Activated CD8-positive, alpha-beta T cell treated with anti-CD3 and anti-CD28 coated beads, Interleukin-2, amount 10 ng/mL, durations not matched to agents 7 days and 5 days (primary cell): ENCODE measurements at regions not wholly inside any gene's neighbourhood (a gene's known extent, or its start where the extent isn't known, plus 50 kb on each side); places are given as distances from the start of the nearest gene placed in this dataset.
A peak's percentile ranks its signal among the peaks of the same experiment; 100 is the strongest.

Experiments used
- ATAC-seq: fragments of 150-1000 bp; cut with Tn5 transposase; one replicate; pipeline ENCODE4 v1.10.0; 2021; ENCODE audit warnings: moderate library complexity
- CTCF ChIA-PET: fragments of 350-600 bp; sonication (Branson Sonifier 250); formaldehyde crosslinking; loops from one replicate; lab custom pipeline; 2021; ENCODE audit warnings: antibody characterized with exemption; lab: Charles Lee
- POLR2A ChIA-PET: fragments of 350-600 bp; sonication (Branson Sonifier 250); formaldehyde crosslinking; loops from one replicate; lab custom pipeline; 2021; ENCODE audit warnings: antibody characterized with exemption; lab: Charles Lee
- DNase-seq: peaks from one replicate; pipeline ENCODE4 v3.0.0-alpha.2; 2020
- H3K27ac Mint-ChIP-seq: one replicate; pipeline ENCODE4 v1.8.0; 2021; ENCODE audit warnings: mild to moderate bottlenecking, mixed read lengths
- H3K27me3 Mint-ChIP-seq: one replicate; pipeline ENCODE4 v1.8.0; 2021; ENCODE audit warnings: low read depth, mixed read lengths
- H3K36me3 Mint-ChIP-seq: one replicate; pipeline ENCODE4 v1.8.0; 2021; ENCODE audit warnings: low read depth, mixed read lengths
- H3K4me1 Mint-ChIP-seq: one replicate; pipeline ENCODE4 v1.8.0; 2021; ENCODE audit warnings: low read depth, mixed read lengths
- H3K4me3 Mint-ChIP-seq: one replicate; pipeline ENCODE4 v1.8.0; 2021; ENCODE audit warnings: mild to moderate bottlenecking, mixed read lengths
- H3K9me3 Mint-ChIP-seq: one replicate; pipeline ENCODE4 v1.8.0; 2022; ENCODE audit warnings: mixed read lengths; ENCODE audit not compliant: insufficient read depth

DNA sequence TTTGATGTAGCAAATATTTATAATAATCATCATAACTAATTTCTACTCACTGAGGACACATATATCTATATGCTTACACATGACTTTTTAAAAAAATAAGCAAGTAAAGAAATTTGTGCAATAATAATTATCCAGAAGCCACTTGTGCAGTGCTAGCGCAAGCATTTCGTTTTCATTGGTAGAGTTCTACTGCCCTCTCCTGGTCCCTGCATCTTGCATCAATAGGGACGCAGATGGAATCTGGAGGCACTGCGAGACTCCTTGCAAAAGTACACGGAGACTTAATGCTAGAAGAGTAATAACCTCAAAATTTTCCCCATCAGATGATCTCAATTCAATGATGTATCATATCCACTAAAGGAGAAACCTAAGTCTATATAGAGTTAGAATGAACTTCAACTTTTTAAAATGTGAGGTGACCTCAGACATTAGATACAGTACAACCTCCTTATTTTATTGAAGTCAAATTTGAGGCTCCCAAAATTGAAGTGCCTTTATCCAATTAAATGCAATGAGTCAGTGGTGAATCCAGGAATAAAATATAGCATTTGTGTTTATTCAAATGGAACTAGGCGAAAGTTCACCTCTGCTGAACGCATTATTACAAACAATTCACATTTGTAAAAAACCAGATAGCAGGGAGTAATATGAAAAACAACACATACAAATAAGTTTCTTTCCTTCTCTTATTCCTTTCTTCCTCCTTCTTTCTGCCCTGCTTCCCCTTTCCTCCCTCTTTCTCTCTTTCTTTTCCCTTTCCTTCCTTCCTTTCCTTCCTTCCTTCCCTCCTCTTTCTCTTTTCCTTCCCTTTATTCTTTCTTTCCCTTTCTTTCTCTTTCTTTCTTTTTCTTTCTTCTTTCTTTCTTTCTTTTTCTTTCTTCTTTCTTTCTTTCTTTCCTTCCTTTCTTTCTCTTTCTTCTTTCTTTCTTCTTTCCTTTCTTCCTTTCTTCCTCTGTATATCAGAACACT lies 450.0 kb downstream of the ANKRD50 start:
- ATAC-seq (peak; percentile 69), DNase-seq (peak; percentile 66)
- no peaks in the 10 kb centered on the region for H3K27me3 Mint-ChIP-seq
- ChIA-PET POLR2A (no interaction called here), CTCF (no interaction called here)
- no peaks in the 10 kb centered on the region for H3K36me3 Mint-ChIP-seq
- H3K9me3 Mint-ChIP-seq = no peaks in the 10 kb centered on the region
- H3K4me1 Mint-ChIP-seq = no peaks in the 10 kb centered on the region
- no peak overlapping the region for H3K4me3 Mint-ChIP-seq
- no peak overlapping the region for H3K27ac Mint-ChIP-seq

DNA sequence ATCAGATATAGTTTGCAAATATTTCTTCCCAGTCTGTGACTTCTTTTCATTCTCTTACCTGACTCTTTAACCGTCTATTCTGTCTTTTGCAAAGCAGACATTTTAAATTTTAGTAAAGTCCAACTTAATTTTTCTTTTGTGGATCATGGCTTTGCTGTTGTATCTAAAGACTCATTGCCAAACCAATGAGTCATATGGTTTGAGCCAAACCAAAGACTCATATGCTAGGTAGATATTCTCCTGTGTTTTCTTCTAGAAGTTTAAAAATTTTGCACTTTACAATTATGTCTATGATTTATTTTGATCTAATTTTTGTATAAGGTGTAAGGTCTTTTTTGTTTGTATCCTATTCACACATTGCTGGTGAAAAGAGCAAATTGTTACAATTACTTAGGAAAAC lies 446.8 kb downstream of the ANKRD50 start:
- H3K27ac Mint-ChIP-seq = no peak overlapping the region
- CTCF ChIA-PET = no interaction called here
- H3K27me3 Mint-ChIP-seq = no peaks in the 10 kb centered on the region
- ATAC-seq = no peak
- POLR2A ChIA-PET = no interaction called here
- H3K36me3 Mint-ChIP-seq = no peaks in the 10 kb centered on the region
- H3K4me1 Mint-ChIP-seq = no peaks in the 10 kb centered on the region
- no peak overlapping the region for H3K4me3 Mint-ChIP-seq
- DNase-seq = no peak
- no peaks in the 10 kb centered on the region for H3K9me3 Mint-ChIP-seq

DNA sequence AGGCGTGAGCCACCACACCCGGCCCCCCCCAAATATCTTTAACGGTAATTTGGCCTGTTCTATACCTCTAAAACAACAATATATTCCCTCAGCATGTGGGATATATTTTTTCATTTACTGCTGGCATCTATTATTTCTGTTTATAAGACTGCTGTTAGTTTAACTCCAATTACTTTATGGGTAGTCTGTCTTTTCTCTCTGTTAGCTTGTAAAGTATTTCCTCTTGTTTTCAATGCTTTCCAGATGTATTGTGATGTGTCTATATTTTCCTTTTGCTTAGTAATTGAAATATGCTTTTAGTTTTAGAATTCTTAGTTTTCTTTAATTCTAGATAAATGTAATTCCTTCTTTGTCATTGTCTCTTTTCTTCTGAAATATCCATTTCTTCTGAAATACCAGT lies 445.8 kb downstream of the ANKRD50 start:
- H3K27me3 Mint-ChIP-seq = no peaks in the 10 kb centered on the region
- ChIA-PET POLR2A (no interaction called here), CTCF (no interaction called here)
- no peak overlapping the region for H3K4me3 Mint-ChIP-seq
- DNase-seq (no peak), ATAC-seq (no peak)
- H3K36me3 Mint-ChIP-seq = no peaks in the 10 kb centered on the region
- no peaks in the 10 kb centered on the region for H3K9me3 Mint-ChIP-seq
- no peaks in the 10 kb centered on the region for H3K4me1 Mint-ChIP-seq
- H3K27ac Mint-ChIP-seq = no peak overlapping the region

DNA sequence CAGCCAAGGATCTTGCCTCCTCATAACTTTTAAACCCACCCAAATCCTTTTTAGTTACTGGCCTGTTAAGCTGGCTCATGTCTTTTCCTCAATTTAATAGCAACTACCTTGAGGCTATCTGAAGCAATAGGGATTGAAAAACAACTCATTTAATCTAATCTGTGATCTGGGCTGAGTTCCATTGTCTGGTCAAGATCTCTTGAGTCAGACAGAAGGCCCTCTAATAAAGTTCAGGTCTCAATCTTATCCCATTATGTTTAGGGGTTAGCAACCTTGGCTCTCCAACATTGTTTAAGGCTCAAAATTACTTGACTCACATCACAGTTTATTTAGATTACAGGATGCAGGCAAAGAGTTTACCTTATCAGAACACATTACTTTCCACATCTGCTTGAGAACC lies 436.1 kb downstream of the ANKRD50 start:
- CTCF ChIA-PET = no interaction called here
- Mint-ChIP-seq H3K27me3 (peaks cover 2% of the 10 kb centered on the region), H3K4me1 (no peaks in the 10 kb centered on the region), H3K9me3 (no peaks in the 10 kb centered on the region), H3K27ac (no peak overlapping the region), H3K36me3 (no peaks in the 10 kb centered on the region), H3K4me3 (no peak overlapping the region)
- POLR2A ChIA-PET = no interaction called here
- no peak for DNase-seq
- no peak for ATAC-seq

DNA sequence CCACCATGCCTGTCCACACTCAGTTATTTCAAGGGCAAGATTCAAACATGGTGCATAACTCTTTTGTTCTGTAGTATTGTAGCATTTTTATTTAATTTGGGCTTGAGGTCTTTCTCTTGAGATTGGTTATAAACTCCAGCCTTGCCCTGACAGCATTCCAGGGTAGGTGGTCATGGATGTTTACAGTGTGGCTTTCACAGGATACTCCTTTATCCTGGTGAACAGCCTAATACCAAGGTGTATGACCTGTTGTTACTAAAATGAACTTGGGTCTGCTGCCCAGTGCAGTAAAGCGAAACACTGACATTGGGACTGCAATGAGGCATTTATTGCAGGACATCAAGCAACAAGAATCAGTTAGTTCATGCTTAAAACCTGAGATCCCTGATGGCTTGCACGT lies 434.8 kb downstream of the ANKRD50 start:
- DNase-seq (no peak), ATAC-seq (no peak)
- POLR2A ChIA-PET = no interaction called here
- Mint-ChIP-seq H3K9me3 (no peaks in the 10 kb centered on the region), H3K36me3 (no peaks in the 10 kb centered on the region), H3K4me1 (no peaks in the 10 kb centered on the region), H3K27ac (no peak overlapping the region), H3K4me3 (no peak overlapping the region), H3K27me3 (peaks cover 2% of the 10 kb centered on the region)
- CTCF ChIA-PET = no interaction called here

DNA sequence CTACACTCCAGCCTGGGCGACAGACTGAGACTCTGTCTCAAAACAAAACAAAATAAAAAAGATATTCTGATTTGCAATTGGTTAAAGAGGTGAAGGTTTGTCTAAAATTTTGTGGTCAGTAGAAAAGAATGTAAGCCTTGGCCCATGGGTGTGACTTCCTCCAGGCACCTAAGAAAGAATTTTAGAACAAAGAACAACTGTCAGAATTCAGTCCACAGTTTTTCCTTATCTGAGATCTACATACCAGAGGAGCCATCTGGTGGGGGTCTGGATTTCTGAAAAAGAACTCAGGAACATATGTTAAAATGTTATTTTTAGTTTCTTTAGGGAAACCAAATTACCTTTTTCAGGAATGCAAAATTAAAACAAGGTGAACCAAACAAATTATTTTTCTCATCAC lies 434.1 kb downstream of the ANKRD50 start:
- no peaks in the 10 kb centered on the region for H3K4me1 Mint-ChIP-seq
- H3K9me3 Mint-ChIP-seq = no peaks in the 10 kb centered on the region
- H3K27ac Mint-ChIP-seq = no peak overlapping the region
- H3K36me3 Mint-ChIP-seq = no peaks in the 10 kb centered on the region
- H3K4me3 Mint-ChIP-seq = no peak overlapping the region
- ATAC-seq = no peak
- no peak for DNase-seq
- H3K27me3 Mint-ChIP-seq = peaks cover 2% of the 10 kb centered on the region
- CTCF ChIA-PET = no interaction called here
- POLR2A ChIA-PET = no interaction called here

DNA sequence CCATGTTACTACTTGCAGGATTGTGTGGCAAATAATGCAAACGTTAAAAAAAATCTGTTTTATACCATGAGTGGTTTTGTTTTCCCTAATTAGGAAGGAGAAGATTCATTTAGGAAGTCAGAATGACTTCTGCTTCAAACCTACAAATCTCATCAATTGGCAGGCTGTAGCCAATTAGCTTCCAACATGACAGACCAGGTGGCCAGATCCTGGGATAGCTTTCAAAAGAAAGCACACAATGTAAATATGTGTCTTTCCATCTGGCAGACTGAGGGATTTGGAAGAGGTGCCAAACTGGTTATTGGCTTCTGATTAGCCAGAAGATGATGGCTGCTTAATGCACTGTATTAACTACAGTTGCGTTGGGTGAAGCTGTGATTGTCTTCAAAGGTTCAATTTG lies 432.8 kb downstream of the ANKRD50 start:
- Mint-ChIP-seq H3K27ac (no peak overlapping the region), H3K4me3 (no peak overlapping the region), H3K9me3 (no peaks in the 10 kb centered on the region), H3K4me1 (no peaks in the 10 kb centered on the region), H3K36me3 (no peaks in the 10 kb centered on the region), H3K27me3 (peaks cover 2% of the 10 kb centered on the region)
- POLR2A ChIA-PET = no interaction called here
- CTCF ChIA-PET = no interaction called here
- no peak for DNase-seq
- no peak for ATAC-seq

DNA sequence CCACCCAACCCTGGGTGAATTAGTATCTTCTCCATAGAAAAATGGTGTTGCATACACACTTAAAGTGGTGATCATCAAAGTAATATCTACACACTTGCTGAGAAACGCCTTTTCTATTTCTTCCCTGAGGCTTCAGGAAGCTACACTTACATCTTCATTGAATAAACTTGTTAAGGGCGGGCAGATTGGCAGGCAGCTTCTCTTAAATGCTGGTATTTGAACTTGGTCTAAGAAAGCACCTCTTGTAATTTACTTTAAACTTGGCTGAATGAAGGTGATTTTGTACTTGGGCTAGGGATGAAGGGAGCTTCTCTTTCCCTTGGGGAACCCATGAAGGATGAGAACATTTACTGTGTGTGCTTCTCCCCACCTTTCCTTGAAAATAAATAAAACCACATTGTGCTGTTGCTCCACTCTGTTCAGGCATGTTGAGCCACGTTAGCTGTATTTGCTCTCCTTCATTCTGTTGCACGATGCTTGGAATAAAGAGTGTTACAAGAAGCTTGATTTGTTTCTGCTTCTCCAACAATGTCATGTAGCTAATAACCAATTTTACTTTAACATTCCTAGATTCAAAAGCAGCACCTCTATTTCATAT lies 430.1 kb downstream of the ANKRD50 start:
- POLR2A ChIA-PET = no interaction called here
- CTCF ChIA-PET = no interaction called here

DNA sequence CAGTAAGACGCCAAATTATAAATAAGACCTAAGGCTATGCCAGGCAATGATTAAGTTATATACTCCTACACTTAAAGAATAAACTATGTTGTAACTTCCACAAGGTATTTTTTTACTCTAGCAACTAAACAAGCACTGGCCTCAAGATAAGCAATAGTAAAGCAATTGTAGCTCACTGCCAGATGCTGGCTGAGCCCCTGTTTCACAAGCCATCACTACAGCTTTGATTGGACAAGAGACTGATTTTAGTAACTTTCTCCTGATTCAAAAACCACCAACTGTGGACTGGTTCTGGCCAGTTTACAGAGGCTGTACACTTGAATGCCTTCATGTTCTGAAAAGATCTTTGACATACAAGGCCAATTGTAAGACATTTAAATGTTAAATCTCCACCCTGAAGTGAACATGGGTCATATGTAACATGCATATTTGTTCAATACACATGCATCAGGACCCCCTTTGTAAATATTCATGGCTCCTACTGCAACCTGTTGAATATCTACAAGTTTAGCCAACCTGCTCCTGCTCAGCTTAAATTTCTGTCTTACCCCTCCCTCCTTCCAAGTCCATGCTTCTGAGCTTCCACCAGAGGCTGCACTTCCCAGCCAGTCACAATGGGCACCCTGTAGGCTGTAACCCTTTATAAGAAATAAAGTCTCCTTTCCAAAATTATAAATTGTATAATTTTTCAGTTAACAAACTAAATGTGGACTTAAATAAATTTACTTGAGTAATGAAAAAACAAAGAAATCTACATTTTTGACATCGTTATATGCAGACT lies 423.6 kb downstream of the ANKRD50 start:
- H3K4me1 Mint-ChIP-seq = no peaks in the 10 kb centered on the region
- CTCF ChIA-PET = no interaction called here

More for the DNA sequence above, 430.1 kb downstream of the ANKRD50 start:
- H3K27ac Mint-ChIP-seq = no peak overlapping the region
- no peaks in the 10 kb centered on the region for H3K4me1 Mint-ChIP-seq
- H3K9me3 Mint-ChIP-seq = no peaks in the 10 kb centered on the region
- ATAC-seq = no peak
- DNase-seq = no peak
- no peak overlapping the region for H3K4me3 Mint-ChIP-seq
- H3K27me3 Mint-ChIP-seq = peaks cover 2% of the 10 kb centered on the region
- no peaks in the 10 kb centered on the region for H3K36me3 Mint-ChIP-seq

DNA sequence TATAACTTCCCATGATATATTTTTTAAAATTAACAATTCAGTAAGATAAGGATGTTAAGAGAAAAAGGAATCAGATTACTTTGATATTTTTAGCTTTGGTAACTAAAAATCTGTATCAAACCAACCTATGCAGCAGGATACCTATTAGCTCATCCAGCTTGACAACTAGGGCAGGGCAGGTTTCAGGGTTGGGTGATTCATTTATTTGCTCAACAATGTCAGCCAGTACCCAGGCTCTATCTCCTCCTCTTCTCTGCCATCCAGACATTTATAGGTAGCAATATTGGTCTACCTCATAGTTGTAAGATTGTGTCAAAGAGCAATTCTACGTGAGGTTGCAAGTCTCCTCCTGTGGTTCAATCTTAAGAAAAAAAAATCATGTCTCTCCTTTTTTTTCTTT lies 421.9 kb downstream of the ANKRD50 start:
- ChIA-PET POLR2A (no interaction called here), CTCF (no interaction called here)
- Mint-ChIP-seq H3K27ac (no peak overlapping the region), H3K4me1 (no peaks in the 10 kb centered on the region), H3K9me3 (no peaks in the 10 kb centered on the region), H3K4me3 (no peak overlapping the region), H3K36me3 (no peaks in the 10 kb centered on the region), H3K27me3 (no peaks in the 10 kb centered on the region)
- DNase-seq = no peak
- ATAC-seq = no peak

More for the DNA sequence above, 423.6 kb downstream of the ANKRD50 start:
- no peak for ATAC-seq
- Mint-ChIP-seq H3K9me3 (no peaks in the 10 kb centered on the region), H3K36me3 (no peaks in the 10 kb centered on the region), H3K27me3 (no peaks in the 10 kb centered on the region), H3K27ac (no peak overlapping the region), H3K4me3 (no peak overlapping the region)
- POLR2A ChIA-PET = no interaction called here
- no peak for DNase-seq

DNA sequence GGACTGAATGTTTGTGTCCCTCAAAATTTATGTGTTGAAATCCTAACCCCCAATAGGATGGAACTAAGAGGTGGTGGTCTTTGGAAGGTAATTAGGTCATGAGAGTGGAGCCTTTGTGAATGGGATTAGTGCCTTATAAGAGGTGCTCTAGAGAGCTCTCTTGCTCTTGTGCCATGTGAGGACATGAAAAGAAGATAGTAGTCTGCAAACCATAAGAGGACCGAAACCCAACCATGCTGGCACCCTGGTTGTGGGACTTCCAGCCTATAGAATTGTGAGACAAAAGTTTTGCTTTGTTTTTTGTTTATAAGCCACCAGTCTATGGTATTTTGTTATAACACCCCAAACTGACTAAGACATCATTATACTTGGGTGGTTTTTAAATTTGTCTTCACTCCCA lies 417.1 kb downstream of the ANKRD50 start:
- Mint-ChIP-seq H3K4me3 (no peak overlapping the region), H3K27me3 (no peaks in the 10 kb centered on the region), H3K27ac (no peak overlapping the region), H3K9me3 (no peaks in the 10 kb centered on the region), H3K4me1 (no peaks in the 10 kb centered on the region), H3K36me3 (no peaks in the 10 kb centered on the region)
- DNase-seq (no peak), ATAC-seq (no peak)
- POLR2A ChIA-PET = no interaction called here
- CTCF ChIA-PET = no interaction called here

DNA sequence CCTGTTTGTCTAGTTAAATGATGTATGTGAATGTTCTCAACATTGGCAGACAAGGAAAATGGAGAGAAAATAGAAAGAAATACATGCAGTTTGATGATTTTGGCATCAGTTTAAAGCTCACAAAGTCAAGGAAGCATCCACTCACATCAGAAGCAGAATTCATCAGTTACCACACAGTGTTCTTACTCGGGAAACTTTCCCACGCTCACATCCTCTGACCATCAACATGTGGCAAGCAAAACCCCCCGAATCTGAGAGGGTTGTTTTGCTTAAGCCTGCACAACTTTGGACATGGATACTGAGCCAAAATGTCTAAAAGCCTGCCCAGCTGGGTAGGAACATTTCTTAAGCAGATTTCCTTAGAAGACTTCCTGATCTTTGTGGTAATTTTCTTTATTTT lies 407.6 kb downstream of the ANKRD50 start:
- Mint-ChIP-seq H3K27ac (no peak overlapping the region), H3K9me3 (no peaks in the 10 kb centered on the region), H3K4me3 (no peak overlapping the region), H3K27me3 (no peaks in the 10 kb centered on the region), H3K4me1 (no peaks in the 10 kb centered on the region), H3K36me3 (no peaks in the 10 kb centered on the region)
- no peak for ATAC-seq
- ChIA-PET POLR2A (no interaction called here), CTCF (no interaction called here)
- DNase-seq = no peak
